ENCODE measurements at regions not wholly inside any gene's neighbourhood (a gene's known extent, or its start where the extent isn't known, plus 50 kb on each side); places are given as distances from the start of the nearest gene placed in this dataset.

- no peak for TF ChIP-seq CTCF (IDR thresholded peaks at IDR 0.05; ENCODE audit: insufficient read depth, low read depth, low read length)
- TF ChIP-seq EZH2 (IDR thresholded peaks at IDR 0.05; ENCODE audit: insufficient read depth, low read length): no peak
Observed at GRCh38 chr7:68694656-68695055, 903.6 kb upstream of the AUTS2 start.

Measured in astrocyte (in vitro differentiated cells and primary cell).